ENCODE measurements at regions not wholly inside any gene's neighbourhood (a gene's known extent, or its start where the extent isn't known, plus 50 kb on each side); places are given as distances from the start of the nearest gene placed in this dataset.

DNA sequence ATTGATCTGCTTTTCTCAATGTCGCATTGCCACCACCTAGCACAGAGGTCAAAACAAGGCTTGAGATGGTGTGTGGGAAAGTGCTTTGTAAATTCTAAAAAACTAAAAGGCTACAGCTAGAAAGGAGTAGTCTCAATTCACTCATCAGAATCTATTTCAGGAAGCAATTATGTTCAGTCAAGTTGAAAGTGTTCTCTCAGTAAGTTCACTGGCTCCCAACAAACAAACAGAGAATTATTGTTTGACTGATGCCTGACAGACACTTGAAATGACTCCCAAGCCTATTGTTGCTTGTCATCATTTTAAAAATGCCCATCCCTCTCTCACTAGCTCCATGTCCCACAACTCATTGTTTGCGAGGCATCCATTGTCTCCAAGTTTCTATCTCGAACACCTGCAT is 419.6 kb upstream of the CPEB2 start:
- no peak for DNase-seq (ENCODE audit: low spot score)
- Mint-ChIP-seq H3K27me3 (ENCODE audit: insufficient read depth) (peaks cover 2% of the 10 kb centered on the region), H3K4me1 (ENCODE audit: low read depth) (no peaks in the 10 kb centered on the region), H3K4me3 (no peak overlapping the region), H3K36me3 (ENCODE audit: low read depth) (no peaks in the 10 kb centered on the region), H3K27ac (no peak overlapping the region), H3K9me3 (no peaks in the 10 kb centered on the region)
- intact Hi-C loops (cut with micrococcal nuclease), result no loop called here

DNA sequence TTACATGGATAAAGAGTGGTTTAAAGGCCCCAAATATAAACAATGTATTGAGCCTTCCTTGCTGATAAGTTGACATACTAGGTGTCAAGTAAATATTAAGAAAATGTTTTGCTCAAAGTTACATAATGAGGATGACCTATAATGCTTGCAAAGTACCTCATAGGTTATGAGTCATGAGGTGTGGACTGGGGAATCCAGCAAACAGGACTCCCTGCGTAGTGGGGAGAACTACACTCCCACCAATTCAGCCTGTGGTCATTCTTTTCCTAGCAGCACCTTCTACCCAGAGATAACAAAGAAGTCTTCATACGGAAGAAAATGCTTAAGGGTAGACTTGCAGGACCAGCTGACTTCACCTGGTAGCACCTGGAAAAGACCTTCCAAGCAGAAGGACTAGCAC is 418.9 kb upstream of the CPEB2 start:
- H3K9me3 Mint-ChIP-seq, result no peaks in the 10 kb centered on the region
- intact Hi-C loops (cut with micrococcal nuclease), result no loop called here
- DNase-seq (ENCODE audit: low spot score), result no peak
- H3K4me1 Mint-ChIP-seq (ENCODE audit: low read depth), result no peaks in the 10 kb centered on the region
- H3K36me3 Mint-ChIP-seq (ENCODE audit: low read depth), result no peaks in the 10 kb centered on the region
- H3K27me3 Mint-ChIP-seq (ENCODE audit: insufficient read depth), result peaks cover 2% of the 10 kb centered on the region
- no peak overlapping the region for H3K4me3 Mint-ChIP-seq
- no peak overlapping the region for H3K27ac Mint-ChIP-seq

DNA sequence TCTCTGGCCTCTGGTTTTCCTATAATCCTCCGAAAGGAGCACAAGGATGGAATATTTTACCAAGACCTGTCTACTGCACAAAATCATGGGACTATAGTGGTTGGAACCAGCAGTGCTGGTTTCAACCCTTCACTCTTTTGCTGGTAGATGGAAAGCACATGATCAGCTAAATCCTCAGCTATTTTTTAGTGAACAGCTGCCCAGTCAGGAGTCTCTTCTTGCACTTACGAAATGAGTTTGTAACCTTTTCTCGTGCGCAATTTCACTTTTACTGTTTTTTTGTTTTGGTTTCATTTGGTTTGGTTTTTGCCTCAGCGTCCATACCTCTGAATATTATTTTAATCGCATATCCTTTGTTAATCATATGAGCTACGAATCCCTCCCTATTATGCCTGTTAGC is 418.5 kb upstream of the CPEB2 start:
- Mint-ChIP-seq H3K9me3 (no peaks in the 10 kb centered on the region), H3K27ac (no peak overlapping the region), H3K36me3 (ENCODE audit: low read depth) (no peaks in the 10 kb centered on the region)

DNA sequence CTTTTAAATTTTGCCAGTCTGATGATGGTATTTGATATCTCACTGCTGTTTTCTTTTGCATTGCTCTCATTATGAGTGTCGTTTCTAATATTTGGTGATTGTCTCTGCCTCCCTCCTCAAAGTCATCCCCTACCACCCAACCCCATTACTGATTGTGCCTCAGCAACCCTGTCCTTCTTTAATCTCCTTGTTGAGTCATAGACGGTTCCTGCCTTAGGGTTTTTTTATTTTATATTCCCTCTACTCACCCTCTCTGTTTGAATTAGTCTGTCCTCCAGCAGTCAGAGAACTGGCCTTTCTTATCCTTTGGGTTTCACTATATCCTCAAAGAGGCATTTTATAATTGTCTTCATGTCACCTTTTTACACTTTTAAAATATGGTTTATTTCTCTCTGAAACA is 409.3 kb upstream of the CPEB2 start:
- H3K4me3 Mint-ChIP-seq, result no peak overlapping the region
- intact Hi-C loops (cut with micrococcal nuclease), result no loop called here
- DNase-seq (ENCODE audit: low spot score), result no peak
- no peak overlapping the region for H3K27ac Mint-ChIP-seq
- no peaks in the 10 kb centered on the region for H3K4me1 Mint-ChIP-seq (ENCODE audit: low read depth)
- no peaks in the 10 kb centered on the region for H3K36me3 Mint-ChIP-seq (ENCODE audit: low read depth)
- no peaks in the 10 kb centered on the region for H3K9me3 Mint-ChIP-seq
- H3K27me3 Mint-ChIP-seq (ENCODE audit: insufficient read depth), result peaks cover 1% of the 10 kb centered on the region

More for the DNA sequence above, 418.5 kb upstream of the CPEB2 start:
- intact Hi-C loops (cut with micrococcal nuclease), result no loop called here
- peaks cover 2% of the 10 kb centered on the region for H3K27me3 Mint-ChIP-seq (ENCODE audit: insufficient read depth)
- H3K4me3 Mint-ChIP-seq, result no peak overlapping the region
- no peak for DNase-seq (ENCODE audit: low spot score)
- H3K4me1 Mint-ChIP-seq (ENCODE audit: low read depth), result no peaks in the 10 kb centered on the region

DNA sequence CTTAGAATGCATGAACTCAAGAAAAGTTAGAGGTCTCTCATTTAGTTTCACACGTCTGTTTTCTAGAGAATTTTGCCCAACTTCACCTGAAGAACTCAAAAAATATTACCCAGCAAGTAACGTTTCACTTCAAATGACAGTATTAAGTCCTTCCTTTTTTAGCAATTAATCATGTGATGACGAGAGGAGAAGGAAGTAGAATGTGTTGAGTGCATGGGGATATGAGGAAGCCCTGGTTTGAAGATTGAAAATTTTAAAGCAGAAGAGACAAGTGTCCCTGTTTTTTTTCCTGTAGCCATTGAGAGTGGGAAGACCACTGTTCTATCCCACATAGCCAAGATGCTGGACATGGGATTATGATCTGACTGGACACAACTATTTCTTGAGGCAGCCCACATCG is 406.3 kb upstream of the CPEB2 start:
- H3K36me3 Mint-ChIP-seq (ENCODE audit: low read depth), result no peaks in the 10 kb centered on the region
- no peak overlapping the region for H3K27ac Mint-ChIP-seq
- DNase-seq (ENCODE audit: low spot score), result no peak
- H3K9me3 Mint-ChIP-seq, result no peaks in the 10 kb centered on the region
- H3K4me3 Mint-ChIP-seq, result no peak overlapping the region
- no peaks in the 10 kb centered on the region for H3K4me1 Mint-ChIP-seq (ENCODE audit: low read depth)
- H3K27me3 Mint-ChIP-seq (ENCODE audit: insufficient read depth), result peaks cover 1% of the 10 kb centered on the region
- intact Hi-C loops (cut with micrococcal nuclease), result no loop called here

DNA sequence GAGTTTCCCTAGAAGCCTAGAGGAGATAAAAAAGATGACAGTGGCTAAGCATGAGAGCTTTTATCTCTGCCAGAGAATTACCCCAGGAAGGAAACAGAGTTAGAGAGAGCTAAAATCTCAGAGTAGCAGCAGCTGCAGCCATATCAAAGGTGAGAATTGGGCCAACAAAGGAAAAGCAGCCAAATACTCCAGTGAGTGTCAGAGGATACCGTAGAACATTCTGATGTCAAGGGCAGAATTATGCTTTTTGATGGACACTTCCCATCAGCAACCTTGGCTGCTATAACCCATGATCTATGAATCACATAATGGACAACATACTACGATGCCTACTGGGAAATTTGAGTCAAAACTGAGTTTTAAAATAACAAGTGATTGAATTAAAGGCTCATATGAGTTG is 405.8 kb upstream of the CPEB2 start:
- no peak overlapping the region for H3K4me3 Mint-ChIP-seq
- peaks cover 1% of the 10 kb centered on the region for H3K27me3 Mint-ChIP-seq (ENCODE audit: insufficient read depth)
- no peak for DNase-seq (ENCODE audit: low spot score)
- no peak overlapping the region for H3K27ac Mint-ChIP-seq
- no peaks in the 10 kb centered on the region for H3K9me3 Mint-ChIP-seq
- intact Hi-C loops (cut with micrococcal nuclease), result no loop called here
- no peaks in the 10 kb centered on the region for H3K36me3 Mint-ChIP-seq (ENCODE audit: low read depth)
- H3K4me1 Mint-ChIP-seq (ENCODE audit: low read depth), result no peaks in the 10 kb centered on the region

DNA sequence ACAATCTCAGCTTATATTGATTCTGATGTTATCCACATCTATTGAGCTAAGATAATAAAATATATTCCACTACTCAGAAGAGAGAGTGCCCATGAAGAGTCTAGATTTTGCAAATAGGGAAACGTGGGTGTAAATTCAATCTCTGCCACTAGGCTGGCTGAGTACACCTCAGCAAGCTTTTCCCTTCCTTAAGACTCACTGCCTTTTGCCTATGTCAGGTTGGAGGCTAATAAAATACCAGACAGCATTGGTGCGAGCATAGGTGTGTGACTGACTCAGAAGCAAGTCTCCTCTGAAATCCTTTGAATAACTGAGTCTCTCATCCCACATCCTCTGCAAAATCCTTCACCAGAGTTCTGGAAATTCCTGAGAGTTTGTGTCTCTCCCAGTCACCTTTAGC is 405.4 kb upstream of the CPEB2 start:
- Mint-ChIP-seq H3K4me1 (ENCODE audit: low read depth) (no peaks in the 10 kb centered on the region), H3K4me3 (no peak overlapping the region), H3K36me3 (ENCODE audit: low read depth) (no peaks in the 10 kb centered on the region), H3K27ac (no peak overlapping the region), H3K9me3 (no peaks in the 10 kb centered on the region), H3K27me3 (ENCODE audit: insufficient read depth) (peaks cover 1% of the 10 kb centered on the region)
- intact Hi-C loops (cut with micrococcal nuclease), result no loop called here
- no peak for DNase-seq (ENCODE audit: low spot score)

DNA sequence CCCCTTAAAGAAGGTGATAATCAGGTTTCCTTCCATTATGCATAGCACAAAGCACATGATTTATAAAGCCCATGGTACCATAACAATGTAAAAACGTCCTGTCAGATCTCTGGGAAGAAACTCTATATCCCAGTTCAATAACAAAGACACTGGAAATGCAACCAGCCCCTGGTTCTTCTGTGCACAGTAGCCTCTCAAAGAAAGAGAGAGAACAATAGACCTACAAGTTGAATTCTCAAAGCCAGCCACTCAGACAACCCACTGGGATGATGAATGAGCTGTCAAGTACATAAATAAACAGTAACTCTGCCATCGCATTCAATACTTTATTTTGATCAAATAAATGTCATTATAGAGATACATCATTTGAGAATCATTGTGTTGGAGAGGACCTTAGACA is 400.1 kb upstream of the CPEB2 start:
- no peaks in the 10 kb centered on the region for H3K36me3 Mint-ChIP-seq (ENCODE audit: low read depth)
- H3K4me1 Mint-ChIP-seq (ENCODE audit: low read depth), result no peaks in the 10 kb centered on the region
- no peaks in the 10 kb centered on the region for H3K9me3 Mint-ChIP-seq
- no peak overlapping the region for H3K27ac Mint-ChIP-seq
- intact Hi-C loops (cut with micrococcal nuclease), result no loop called here
- H3K4me3 Mint-ChIP-seq, result no peak overlapping the region
- no peaks in the 10 kb centered on the region for H3K27me3 Mint-ChIP-seq (ENCODE audit: insufficient read depth)
- DNase-seq (ENCODE audit: low spot score), result no peak

DNA sequence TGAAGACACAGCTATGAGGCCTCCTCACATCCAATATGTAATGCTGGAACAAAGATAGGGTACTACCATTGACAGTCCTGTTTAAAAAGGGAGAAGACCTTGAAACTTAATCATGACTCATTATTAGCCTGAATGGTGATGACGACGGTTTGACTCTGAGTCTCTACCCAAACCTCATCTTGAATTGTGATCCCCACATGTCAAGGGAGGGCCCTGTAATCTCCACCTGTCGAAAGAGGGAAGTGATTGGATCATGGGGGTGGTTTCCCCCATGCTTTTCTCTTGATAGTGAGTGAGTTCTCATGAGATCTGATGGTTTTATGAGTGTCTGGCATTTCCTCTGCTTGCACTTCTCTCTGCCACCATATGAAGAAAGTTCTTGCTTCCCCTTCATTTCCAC is 395.3 kb upstream of the CPEB2 start:
- H3K4me1 Mint-ChIP-seq (ENCODE audit: low read depth), result no peaks in the 10 kb centered on the region
- no peak for DNase-seq (ENCODE audit: low spot score)
- H3K9me3 Mint-ChIP-seq, result no peaks in the 10 kb centered on the region
- H3K27me3 Mint-ChIP-seq (ENCODE audit: insufficient read depth), result no peaks in the 10 kb centered on the region
- no peak overlapping the region for H3K4me3 Mint-ChIP-seq
- no peak overlapping the region for H3K27ac Mint-ChIP-seq
- intact Hi-C loops (cut with micrococcal nuclease), result no loop called here
- no peaks in the 10 kb centered on the region for H3K36me3 Mint-ChIP-seq (ENCODE audit: low read depth)

DNA sequence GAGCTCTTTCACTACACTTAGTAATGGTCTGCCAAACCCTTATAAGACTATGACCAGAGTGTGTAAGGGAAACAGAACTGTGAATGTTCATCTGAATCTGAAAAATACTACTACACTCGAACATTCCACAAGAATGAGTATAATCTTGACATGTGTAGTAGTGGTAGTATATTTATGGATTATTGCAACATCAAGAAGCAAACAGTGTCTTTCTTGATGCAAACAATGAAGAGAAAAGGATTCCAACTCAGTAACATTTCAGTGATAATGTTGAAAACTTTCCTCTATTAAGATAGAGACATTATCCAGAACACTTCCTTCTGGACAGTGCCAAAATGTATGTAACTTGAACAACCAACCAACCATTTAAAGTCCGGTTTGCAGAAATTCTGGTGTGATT is 394.7 kb upstream of the CPEB2 start:
- Mint-ChIP-seq H3K27ac (no peak overlapping the region), H3K36me3 (ENCODE audit: low read depth) (no peaks in the 10 kb centered on the region), H3K4me1 (ENCODE audit: low read depth) (no peaks in the 10 kb centered on the region), H3K4me3 (no peak overlapping the region), H3K27me3 (ENCODE audit: insufficient read depth) (no peaks in the 10 kb centered on the region), H3K9me3 (no peaks in the 10 kb centered on the region)
- DNase-seq (ENCODE audit: low spot score), result no peak
- intact Hi-C loops (cut with micrococcal nuclease), result no loop called here

DNA sequence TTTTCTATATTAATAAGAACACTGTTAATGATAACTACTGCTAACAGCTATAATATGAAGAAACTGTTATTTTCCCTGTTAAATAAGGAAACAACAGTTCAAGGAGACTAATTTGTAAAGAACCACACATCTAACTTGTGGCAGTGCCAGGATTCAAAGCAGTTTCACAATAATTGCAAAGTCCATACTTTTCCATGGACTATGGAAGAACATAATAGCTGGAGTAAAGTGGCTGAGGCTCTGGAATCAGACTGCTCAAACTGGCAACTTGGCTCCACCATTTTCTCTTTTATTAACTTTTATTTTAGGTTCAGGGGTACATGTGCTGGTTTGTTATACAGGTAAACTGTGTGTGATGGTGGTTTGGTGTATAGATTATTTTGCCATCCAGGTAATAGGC is 393.7 kb upstream of the CPEB2 start:
- Mint-ChIP-seq H3K27me3 (ENCODE audit: insufficient read depth) (no peaks in the 10 kb centered on the region), H3K27ac (no peak overlapping the region), H3K4me3 (no peak overlapping the region), H3K9me3 (no peaks in the 10 kb centered on the region), H3K4me1 (ENCODE audit: low read depth) (no peaks in the 10 kb centered on the region), H3K36me3 (ENCODE audit: low read depth) (no peaks in the 10 kb centered on the region)
- no peak for DNase-seq (ENCODE audit: low spot score)
- intact Hi-C loops (cut with micrococcal nuclease), result no loop called here

DNA sequence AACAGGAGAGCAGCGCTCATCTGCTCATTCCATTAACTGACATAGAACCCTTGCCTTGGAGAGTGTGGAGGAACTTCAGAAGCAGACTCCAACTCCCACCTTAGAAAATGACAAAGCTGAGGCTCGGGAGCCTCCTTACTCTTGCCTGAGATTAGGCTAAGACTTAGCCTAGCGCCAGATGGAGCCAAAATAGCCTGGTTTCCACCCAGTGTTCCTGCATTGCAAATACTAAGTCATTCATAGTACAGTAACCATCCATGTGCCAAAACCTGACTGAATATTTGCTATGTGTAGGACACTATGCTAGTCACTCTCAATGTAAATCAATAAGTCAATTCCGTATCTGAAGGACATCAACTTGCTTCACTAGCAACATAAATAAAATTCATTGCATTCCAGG is 387.4 kb upstream of the CPEB2 start:
- intact Hi-C loops (cut with micrococcal nuclease), result no loop called here
- no peak for DNase-seq (ENCODE audit: low spot score)
- no peak overlapping the region for H3K27ac Mint-ChIP-seq
- no peak overlapping the region for H3K4me3 Mint-ChIP-seq
- H3K36me3 Mint-ChIP-seq (ENCODE audit: low read depth), result no peaks in the 10 kb centered on the region
- H3K27me3 Mint-ChIP-seq (ENCODE audit: insufficient read depth), result no peaks in the 10 kb centered on the region
- H3K4me1 Mint-ChIP-seq (ENCODE audit: low read depth), result no peaks in the 10 kb centered on the region
- H3K9me3 Mint-ChIP-seq, result no peaks in the 10 kb centered on the region

DNA sequence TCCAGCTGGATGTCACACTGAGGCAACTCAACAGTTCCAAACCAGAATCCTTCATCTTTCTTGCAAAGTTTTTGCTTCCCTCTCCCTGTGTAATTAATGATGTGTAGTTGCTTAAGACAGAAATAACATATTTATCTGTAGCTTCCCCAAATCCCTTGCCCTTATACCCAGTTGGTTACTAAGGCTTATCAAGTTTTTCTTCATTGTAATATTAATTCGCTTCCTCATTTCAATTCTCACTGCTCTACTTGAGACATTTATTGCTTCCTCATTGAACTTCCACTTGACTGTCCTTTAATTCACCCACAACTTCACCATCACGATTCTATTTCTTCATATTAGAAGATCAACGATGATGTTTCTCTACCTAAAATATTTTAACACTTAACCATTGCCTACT is 386.6 kb upstream of the CPEB2 start:
- intact Hi-C loops (cut with micrococcal nuclease), result no loop called here
- Mint-ChIP-seq H3K27me3 (ENCODE audit: insufficient read depth) (no peaks in the 10 kb centered on the region), H3K36me3 (ENCODE audit: low read depth) (no peaks in the 10 kb centered on the region), H3K4me3 (no peak overlapping the region), H3K9me3 (no peaks in the 10 kb centered on the region), H3K4me1 (ENCODE audit: low read depth) (no peaks in the 10 kb centered on the region), H3K27ac (no peak overlapping the region)
- no peak for DNase-seq (ENCODE audit: low spot score)

DNA sequence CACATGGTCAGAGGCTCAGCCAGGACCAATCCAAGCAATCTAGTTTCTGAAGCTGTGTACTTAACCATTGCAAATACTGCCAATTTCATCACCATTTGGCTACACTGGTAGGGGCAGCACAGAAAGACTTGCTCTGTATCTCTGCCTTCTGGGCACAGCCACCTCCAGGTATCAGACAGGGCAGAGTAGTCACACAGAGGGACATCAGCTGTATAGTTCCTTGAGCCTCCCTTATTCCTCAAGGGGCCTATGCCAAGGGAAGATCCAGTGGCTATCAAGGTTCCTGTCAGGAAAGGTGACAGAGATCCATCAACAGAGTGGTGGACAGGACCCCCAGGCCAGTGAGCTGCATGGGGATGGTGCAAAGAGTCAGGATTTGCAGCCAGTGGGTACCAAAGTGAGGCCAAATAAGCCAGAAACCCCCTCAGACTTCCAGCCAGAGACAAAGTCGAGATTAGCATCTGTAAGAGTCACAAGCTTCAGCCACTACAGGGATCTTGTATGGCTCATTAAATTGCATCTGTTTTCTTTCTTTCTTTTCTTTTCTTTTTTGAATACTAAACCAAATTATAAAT is 381.6 kb upstream of the CPEB2 start:
- Mint-ChIP-seq H3K4me3 (no peak overlapping the region), H3K9me3 (no peaks in the 10 kb centered on the region), H3K27ac (no peak overlapping the region), H3K4me1 (ENCODE audit: low read depth) (no peaks in the 10 kb centered on the region), H3K27me3 (ENCODE audit: insufficient read depth) (peaks cover 2% of the 10 kb centered on the region), H3K36me3 (ENCODE audit: low read depth) (no peaks in the 10 kb centered on the region)
- intact Hi-C loops (cut with micrococcal nuclease), result no loop called here
- DNase-seq (ENCODE audit: low spot score), result no peak

All from activated T-helper 1 cell treated with anti-CD3 and anti-CD28 coated beads, Interleukin-12 subunit alpha, Interleukin-12 subunit beta, Interleukin-2, Interleukin-4 antibody, amounts not matched to agents 30 ng/mL and 10 ng/mL and 1 ng/mL, durations not matched to agents 14 hours and 24 hours and 36 hours (primary cell).